ENCODE measurements at regions not wholly inside any gene's neighbourhood (a gene's known extent, or its start where the extent isn't known, plus 50 kb on each side); places are given as distances from the start of the nearest gene placed in this dataset.

DNA sequence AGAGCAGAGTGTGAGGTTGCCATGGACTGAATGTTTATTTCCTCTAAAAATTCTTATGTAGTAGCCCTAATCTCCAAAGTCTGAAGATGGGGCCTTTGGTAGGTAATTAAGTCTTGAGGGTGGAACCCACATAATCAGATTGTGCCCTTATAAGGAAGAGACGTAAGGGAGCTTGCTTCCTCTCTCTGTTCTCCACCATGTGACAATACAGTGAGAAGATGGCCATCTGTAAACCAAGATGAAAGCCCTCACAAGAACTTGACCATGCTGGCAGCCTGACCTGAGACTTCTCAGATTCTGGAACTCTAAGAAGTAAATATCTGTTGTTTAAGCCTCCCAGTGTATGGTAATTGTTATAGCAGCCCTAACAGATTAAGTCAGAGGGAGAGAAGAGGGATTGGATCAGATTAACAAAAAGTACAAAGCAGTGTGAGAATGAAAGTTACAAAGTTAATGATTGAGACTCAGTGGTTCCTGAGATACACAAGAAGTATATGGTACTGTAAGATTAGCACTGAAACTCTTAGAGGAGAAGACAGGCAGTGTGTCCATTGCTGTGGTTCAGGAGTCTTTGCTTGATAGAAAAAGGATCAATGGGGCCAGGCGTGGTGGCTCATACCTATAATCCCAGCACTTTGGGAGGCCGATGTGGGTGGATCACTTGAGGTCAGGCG, 82.5 kb upstream of the GC start:
- Histone ChIP-seq H3K27ac (no peak overlapping the region), H3K27me3 (ENCODE audit: insufficient read depth, low read depth) (no peaks in the 10 kb centered on the region), H3K4me1 (ENCODE audit: low read depth, poor library complexity, severe bottlenecking) (no peaks in the 10 kb centered on the region), H3K4me3 (IDR thresholded peaks at IDR 0.05; ENCODE audit: insufficient read depth, low read depth, low read length) (no peak overlapping the region), H3K79me2 (ENCODE audit: insufficient read depth, low read depth) (no peaks in the 10 kb centered on the region), H3K36me3 (ENCODE audit: insufficient read depth) (no peaks in the 10 kb centered on the region), H2AFZ (ENCODE audit: low read depth) (no peak overlapping the region), H4K20me1 (ENCODE audit: insufficient read depth) (no peaks in the 10 kb centered on the region), H3K4me2 (no peak overlapping the region), H3K9ac (no peak overlapping the region)
- TF ChIP-seq, protein P1, sequence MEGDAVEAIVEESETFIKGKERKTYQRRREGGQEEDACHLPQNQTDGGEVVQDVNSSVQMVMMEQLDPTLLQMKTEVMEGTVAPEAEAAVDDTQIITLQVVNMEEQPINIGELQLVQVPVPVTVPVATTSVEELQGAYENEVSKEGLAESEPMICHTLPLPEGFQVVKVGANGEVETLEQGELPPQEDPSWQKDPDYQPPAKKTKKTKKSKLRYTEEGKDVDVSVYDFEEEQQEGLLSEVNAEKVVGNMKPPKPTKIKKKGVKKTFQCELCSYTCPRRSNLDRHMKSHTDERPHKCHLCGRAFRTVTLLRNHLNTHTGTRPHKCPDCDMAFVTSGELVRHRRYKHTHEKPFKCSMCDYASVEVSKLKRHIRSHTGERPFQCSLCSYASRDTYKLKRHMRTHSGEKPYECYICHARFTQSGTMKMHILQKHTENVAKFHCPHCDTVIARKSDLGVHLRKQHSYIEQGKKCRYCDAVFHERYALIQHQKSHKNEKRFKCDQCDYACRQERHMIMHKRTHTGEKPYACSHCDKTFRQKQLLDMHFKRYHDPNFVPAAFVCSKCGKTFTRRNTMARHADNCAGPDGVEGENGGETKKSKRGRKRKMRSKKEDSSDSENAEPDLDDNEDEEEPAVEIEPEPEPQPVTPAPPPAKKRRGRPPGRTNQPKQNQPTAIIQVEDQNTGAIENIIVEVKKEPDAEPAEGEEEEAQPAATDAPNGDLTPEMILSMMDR (conservative IDR thresholded peaks at IDR 0.05; ENCODE audit: low read depth, low read length): no peak

DNA sequence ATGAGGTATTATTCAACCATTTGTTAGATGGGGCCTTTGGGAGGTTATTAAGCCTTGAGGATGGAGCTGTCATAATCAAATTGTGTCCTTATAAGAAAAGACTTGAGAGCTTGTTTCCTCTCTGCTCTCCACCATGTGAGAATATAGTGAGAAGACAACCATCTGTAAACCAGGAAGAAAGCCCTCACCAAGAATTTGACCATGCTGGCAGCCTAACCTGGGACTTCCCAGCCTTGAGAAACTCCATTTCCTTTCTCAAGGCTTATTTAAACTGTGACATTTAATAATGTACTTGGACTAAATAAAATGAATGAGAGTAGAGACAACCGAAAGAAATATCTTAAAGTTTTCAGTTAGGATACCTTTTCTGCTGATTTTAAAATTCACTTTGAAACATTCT, 83.7 kb upstream of the GC start:
- Histone ChIP-seq H2AFZ (ENCODE audit: low read depth) (no peak overlapping the region), H3K36me3 (ENCODE audit: insufficient read depth) (no peaks in the 10 kb centered on the region), H4K20me1 (ENCODE audit: insufficient read depth) (no peaks in the 10 kb centered on the region), H3K4me1 (ENCODE audit: low read depth, poor library complexity, severe bottlenecking) (no peaks in the 10 kb centered on the region), H3K4me3 (IDR thresholded peaks at IDR 0.05; ENCODE audit: insufficient read depth, low read depth, low read length) (no peak overlapping the region), H3K79me2 (ENCODE audit: insufficient read depth, low read depth) (no peaks in the 10 kb centered on the region), H3K9ac (no peak overlapping the region), H3K27me3 (ENCODE audit: insufficient read depth, low read depth) (no peaks in the 10 kb centered on the region), H3K4me2 (no peak overlapping the region), H3K27ac (no peak overlapping the region)
- TF ChIP-seq, protein P1 (conservative IDR thresholded peaks at IDR 0.05; ENCODE audit: low read depth, low read length): no peak

DNA sequence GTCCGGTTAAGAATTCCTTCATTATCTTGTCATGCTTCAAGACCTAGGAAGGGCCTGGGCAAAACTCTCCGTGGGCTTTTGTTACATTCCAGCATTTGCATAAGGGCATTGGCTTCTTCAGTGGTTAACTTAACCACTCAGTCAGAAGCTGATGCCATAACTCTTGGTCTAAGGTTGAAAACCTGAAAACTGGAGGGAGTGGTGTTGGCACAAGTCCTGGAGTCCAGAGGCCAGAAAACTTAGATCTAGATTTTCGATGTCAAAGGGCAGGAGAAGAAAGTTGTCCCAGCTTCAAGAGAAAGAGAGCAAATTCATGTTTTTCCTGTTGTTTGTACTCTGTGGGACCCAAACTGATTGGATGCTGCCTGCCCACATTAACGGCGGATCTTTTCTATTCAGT, 86.6 kb upstream of the GC start:
- H3K27me3 ChIP-seq (ENCODE audit: insufficient read depth, low read depth): no peaks in the 10 kb centered on the region
- no peaks in the 10 kb centered on the region for H3K4me1 ChIP-seq (ENCODE audit: low read depth, poor library complexity, severe bottlenecking)
- TF ChIP-seq, protein P1 (conservative IDR thresholded peaks at IDR 0.05; ENCODE audit: low read depth, low read length): no peak
- H3K36me3 ChIP-seq (ENCODE audit: insufficient read depth): no peaks in the 10 kb centered on the region
- no peak overlapping the region for H3K9ac ChIP-seq
- H3K4me2 ChIP-seq: no peak overlapping the region
- H2AFZ ChIP-seq (ENCODE audit: low read depth): no peak overlapping the region
- H3K79me2 ChIP-seq (ENCODE audit: insufficient read depth, low read depth): no peaks in the 10 kb centered on the region
- H4K20me1 ChIP-seq (ENCODE audit: insufficient read depth): no peaks in the 10 kb centered on the region
- no peak overlapping the region for H3K27ac ChIP-seq
- H3K4me3 ChIP-seq (IDR thresholded peaks at IDR 0.05; ENCODE audit: insufficient read depth, low read depth, low read length): no peak overlapping the region

DNA sequence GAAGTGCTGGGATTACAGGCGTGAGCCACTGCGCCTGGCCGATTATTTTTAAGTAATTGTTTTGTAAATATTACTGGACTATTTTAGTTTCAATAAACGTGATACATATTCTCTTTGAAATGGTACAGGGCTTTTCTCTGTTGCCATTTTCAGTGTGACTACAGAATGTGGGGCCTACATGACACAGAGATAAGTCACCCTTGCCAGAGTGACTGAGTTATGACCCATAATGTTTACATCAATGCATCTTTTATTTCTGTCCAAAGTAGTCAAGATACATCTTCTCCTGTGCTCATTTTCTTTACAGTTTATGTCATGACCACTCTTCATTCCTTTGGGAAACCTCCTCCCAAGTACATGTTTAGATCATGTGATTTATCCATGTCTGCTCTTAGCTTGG, 88.3 kb upstream of the GC start:
- Histone ChIP-seq H3K9ac (no peak overlapping the region), H4K20me1 (ENCODE audit: insufficient read depth) (no peaks in the 10 kb centered on the region), H3K36me3 (ENCODE audit: insufficient read depth) (no peaks in the 10 kb centered on the region), H3K4me3 (IDR thresholded peaks at IDR 0.05; ENCODE audit: insufficient read depth, low read depth, low read length) (no peak overlapping the region), H3K4me2 (no peak overlapping the region), H2AFZ (ENCODE audit: low read depth) (no peak overlapping the region), H3K27ac (no peak overlapping the region), H3K79me2 (ENCODE audit: insufficient read depth, low read depth) (no peaks in the 10 kb centered on the region), H3K4me1 (ENCODE audit: low read depth, poor library complexity, severe bottlenecking) (no peaks in the 10 kb centered on the region), H3K27me3 (ENCODE audit: insufficient read depth, low read depth) (no peaks in the 10 kb centered on the region)
- TF ChIP-seq, protein P1 (conservative IDR thresholded peaks at IDR 0.05; ENCODE audit: low read depth, low read length): no peak

All from KMS-11 (cell line).